ENCODE measurements at regions not wholly inside any gene's neighbourhood (a gene's known extent, or its start where the extent isn't known, plus 50 kb on each side); places are given as distances from the start of the nearest gene placed in this dataset.

DNA sequence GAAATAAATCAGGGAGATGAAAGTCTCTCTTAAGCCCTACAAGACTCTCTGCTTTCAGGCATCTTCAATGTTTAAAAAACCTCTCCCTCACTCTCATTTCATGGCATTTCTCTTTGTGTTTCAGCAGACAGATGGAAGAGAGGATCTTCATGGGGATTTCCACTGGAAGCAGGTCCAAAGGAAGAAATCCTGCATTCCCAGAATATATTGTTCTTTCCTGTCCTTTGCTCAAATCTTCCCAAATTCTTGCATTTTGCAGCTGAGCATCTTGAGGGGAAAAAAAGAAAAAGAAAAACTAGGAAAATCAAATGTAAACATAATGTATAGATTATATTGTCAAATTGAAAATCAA, 382.2 kb downstream of the ENC1 start:
- peak in 1 of 4 donors; percentile 11 for ATAC-seq
- Histone ChIP-seq H3K9me3 (no peaks in the 10 kb centered on the region), H3K36me3 (no peaks in the 10 kb centered on the region), H3K4me1 (peaks cover 0 to 27% (median 13%) of the 10 kb centered on the region in 12 donors), H3K4me3 (no peak overlapping the region), H3K27ac (peak overlapping the region in 5 of 12 donors; percentile 7 to 59 (median 31)), H3K27me3 (no peaks in the 10 kb centered on the region)
- no peak for DNase-seq
- intact Hi-C loops (cut with DNase I), result loop anchor here in 1 of 10 donors (10.0 kb wide), 1 partner anchor 387 kb away; the partner anchor contains the start of gene ENC1
- TF ChIP-seq POLR2A (IDR thresholded peaks at IDR 0.05), result no peak
- TF ChIP-seq, protein P1, sequence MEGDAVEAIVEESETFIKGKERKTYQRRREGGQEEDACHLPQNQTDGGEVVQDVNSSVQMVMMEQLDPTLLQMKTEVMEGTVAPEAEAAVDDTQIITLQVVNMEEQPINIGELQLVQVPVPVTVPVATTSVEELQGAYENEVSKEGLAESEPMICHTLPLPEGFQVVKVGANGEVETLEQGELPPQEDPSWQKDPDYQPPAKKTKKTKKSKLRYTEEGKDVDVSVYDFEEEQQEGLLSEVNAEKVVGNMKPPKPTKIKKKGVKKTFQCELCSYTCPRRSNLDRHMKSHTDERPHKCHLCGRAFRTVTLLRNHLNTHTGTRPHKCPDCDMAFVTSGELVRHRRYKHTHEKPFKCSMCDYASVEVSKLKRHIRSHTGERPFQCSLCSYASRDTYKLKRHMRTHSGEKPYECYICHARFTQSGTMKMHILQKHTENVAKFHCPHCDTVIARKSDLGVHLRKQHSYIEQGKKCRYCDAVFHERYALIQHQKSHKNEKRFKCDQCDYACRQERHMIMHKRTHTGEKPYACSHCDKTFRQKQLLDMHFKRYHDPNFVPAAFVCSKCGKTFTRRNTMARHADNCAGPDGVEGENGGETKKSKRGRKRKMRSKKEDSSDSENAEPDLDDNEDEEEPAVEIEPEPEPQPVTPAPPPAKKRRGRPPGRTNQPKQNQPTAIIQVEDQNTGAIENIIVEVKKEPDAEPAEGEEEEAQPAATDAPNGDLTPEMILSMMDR (IDR thresholded peaks at IDR 0.05), result no peak

DNA sequence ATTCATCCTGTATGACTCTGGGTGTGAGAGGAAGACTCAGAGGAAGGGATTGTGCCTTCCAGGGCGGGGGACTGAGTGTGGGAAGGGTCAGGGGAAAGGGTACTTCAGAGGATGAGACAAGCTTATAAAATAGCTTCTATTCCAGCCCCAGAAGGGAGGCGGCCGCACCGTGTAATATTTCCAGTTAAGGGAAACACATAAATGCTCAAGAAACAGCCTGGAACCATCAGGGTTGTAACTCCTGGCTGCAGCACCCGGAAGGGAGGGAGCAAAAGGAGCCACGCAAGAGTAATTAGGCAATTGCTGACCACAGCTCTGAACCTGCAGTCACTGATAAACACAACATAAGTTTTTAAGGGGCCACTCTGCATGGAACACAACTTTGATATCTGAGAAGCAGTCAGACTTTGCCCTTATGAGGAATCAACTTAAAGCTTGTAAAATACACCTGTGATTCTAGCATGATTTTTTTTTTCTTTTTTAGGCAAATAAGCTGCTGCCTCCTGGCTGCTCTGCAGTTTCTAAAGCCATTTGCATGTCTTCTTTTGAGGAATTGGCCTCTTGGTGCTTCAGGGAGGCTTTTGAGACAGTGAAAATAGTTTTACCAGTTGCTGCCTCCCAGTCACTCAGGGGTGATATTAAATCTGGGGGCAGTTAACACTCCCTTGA, 382.7 kb downstream of the ENC1 start:
- no peaks in the 10 kb centered on the region for H3K27me3 ChIP-seq
- intact Hi-C loops (cut with DNase I), result loop anchor here in 1 of 10 donors (10.0 kb wide), 1 partner anchor 387 kb away; the partner anchor contains the start of gene ENC1
- H3K4me1 ChIP-seq, result peaks cover 0 to 27% (median 13%) of the 10 kb centered on the region in 12 donors
- 31 to 32% (median 31%) methylated on average over 6 of the region's 6 CpGs for WGBS, 4 donors
- no peaks in the 10 kb centered on the region for H3K36me3 ChIP-seq
- no peak overlapping the region for H3K4me3 ChIP-seq
- DNase-seq, result peak in 4 of 5 donors; percentile 55 to 77 (median 66)
- H3K9me3 ChIP-seq, result no peaks in the 10 kb centered on the region
- peak overlapping the region in 10 of 12 donors; percentile 12 to 81 (median 59) for H3K27ac ChIP-seq
- peak; percentile 84 to 96 (median 94) for ATAC-seq
- TF ChIP-seq, protein P1 (IDR thresholded peaks at IDR 0.05), result no peak
- TF ChIP-seq POLR2A (IDR thresholded peaks at IDR 0.05), result no peak

DNA sequence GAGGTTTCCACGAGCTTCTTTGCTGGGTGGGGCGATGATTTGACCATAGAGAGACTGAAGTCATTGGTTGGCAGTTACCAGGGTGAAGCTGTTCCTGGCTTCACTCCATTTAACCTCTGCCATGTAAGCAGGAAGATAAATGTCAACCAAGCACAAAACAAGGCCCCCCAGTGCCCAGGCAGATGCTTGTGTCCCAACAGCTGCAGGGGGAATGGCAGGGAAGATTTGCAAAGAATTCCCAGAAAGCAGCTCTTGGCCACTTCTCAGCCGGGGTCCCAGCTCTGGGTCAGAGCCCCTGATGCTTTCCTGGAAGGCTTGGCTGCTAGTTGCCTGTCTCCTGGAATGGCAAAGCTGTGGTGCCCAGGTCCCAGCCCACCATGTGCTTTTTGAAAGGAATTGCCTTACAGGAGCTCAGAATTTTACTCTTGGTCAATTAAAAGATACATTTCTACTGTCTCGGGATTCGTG, 383.4 kb downstream of the ENC1 start:
- TF ChIP-seq POLR2A (IDR thresholded peaks at IDR 0.05), result no peak
- TF ChIP-seq, protein P1 (IDR thresholded peaks at IDR 0.05), result no peak
- 57 to 74% (median 67%) methylated on average over 5 of the region's 5 CpGs for WGBS, 4 donors
- Histone ChIP-seq H3K36me3 (no peaks in the 10 kb centered on the region), H3K27ac (peak overlapping the region in 11 of 12 donors; percentile 12 to 81 (median 59)), H3K4me1 (peaks cover 0 to 27% (median 13%) of the 10 kb centered on the region in 12 donors), H3K27me3 (no peaks in the 10 kb centered on the region), H3K9me3 (no peaks in the 10 kb centered on the region), H3K4me3 (no peak overlapping the region)
- ATAC-seq (peak in 3 of 4 donors; percentile 22 to 38 (median 35)), DNase-seq (peak in 1 of 5 donors; percentile 30)
- intact Hi-C loops (cut with DNase I), result loop anchor here in 1 of 10 donors (10.0 kb wide), 1 partner anchor 388 kb away; the partner anchor contains the start of gene ENC1

DNA sequence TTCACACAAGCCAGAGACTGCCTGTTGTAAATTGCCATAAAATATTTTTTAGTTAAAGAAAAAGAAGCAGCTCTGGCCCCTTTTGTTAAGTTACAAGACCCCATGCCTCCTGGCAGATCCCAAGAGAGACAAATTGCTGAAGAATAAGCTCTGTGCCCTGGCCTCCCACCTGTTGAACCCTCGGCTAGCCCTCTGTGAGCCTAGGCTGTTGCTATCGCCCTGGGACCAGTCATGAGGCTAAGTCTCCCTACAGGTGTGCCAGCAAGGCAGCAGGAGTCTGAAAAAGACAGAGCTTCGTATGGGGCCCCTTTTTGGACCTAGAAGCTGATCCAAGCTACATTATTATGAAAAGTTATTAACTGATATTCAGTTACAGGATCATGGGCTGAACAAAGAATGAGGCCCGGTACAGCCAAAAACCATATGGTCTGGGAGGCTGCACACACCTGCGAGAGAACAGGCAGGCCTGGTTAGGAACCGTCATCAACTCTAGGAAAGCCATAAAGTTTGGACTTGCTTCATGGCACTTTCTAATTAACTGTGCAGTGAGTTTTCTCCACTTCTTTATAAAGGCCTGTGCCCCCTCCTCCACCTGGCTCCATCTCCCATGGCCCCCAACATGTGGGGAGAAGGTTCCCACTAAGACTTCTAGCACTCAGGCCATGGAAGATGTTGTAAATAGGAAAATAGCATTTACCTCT, 384.7 kb downstream of the ENC1 start:
- intact Hi-C loops (cut with DNase I), result loop anchor here in 1 of 10 donors (10.0 kb wide), 1 partner anchor 389 kb away; the partner anchor contains the start of gene ENC1
- 93 to 99% (median 96%) methylated on average over 6 of the region's 6 CpGs for WGBS, 4 donors
- no peak for DNase-seq

More for the DNA sequence above, 384.7 kb downstream of the ENC1 start:
- no peaks in the 10 kb centered on the region for H3K27me3 ChIP-seq
- no peaks in the 10 kb centered on the region for H3K36me3 ChIP-seq
- H3K4me3 ChIP-seq, result no peak overlapping the region
- H3K27ac ChIP-seq, result peak overlapping the region in 1 of 12 donors; percentile 13
- H3K4me1 ChIP-seq, result peaks cover 0 to 36% (median 13%) of the 10 kb centered on the region in 12 donors
- TF ChIP-seq, protein P1 (IDR thresholded peaks at IDR 0.05), result no peak
- no peak for TF ChIP-seq POLR2A (IDR thresholded peaks at IDR 0.05)
- H3K9me3 ChIP-seq, result no peaks in the 10 kb centered on the region
- no peak for ATAC-seq
